CD4-positive, alpha-beta T cell treated with Interleukin-12 subunit alpha and Interleukin-12 subunit beta, for 1 hour (primary cell): ENCODE measurements at regions not wholly inside any gene's neighbourhood (a gene's known extent, or its start where the extent isn't known, plus 50 kb on each side); places are given as distances from the start of the nearest gene placed in this dataset.
"Not testable (repeated sequence)": the region's sequence is repeated elsewhere in the genome, so short reads cannot be mapped to it uniquely, and the experiment has no call there.

Source experiments
- DNase-seq: peaks from one replicate; pipeline ENCODE4 v3.0.0-alpha.2; 2020

- no peak for DNase-seq
These were observed 335.7 kb upstream of the SNX7 start for GRCh38 chr1:98325646-98326440.

GRCh38 chr1:98323906-98324358 lies 337.6 kb upstream of the SNX7 start:
- DNase-seq: peak; percentile 37

- no peak for DNase-seq
These were observed 338.1 kb upstream of the SNX7 start for GRCh38 chr1:98323388-98323787.

- no peak for DNase-seq
These were observed 338.6 kb upstream of the SNX7 start for GRCh38 chr1:98322966-98323365.

GRCh38 chr1:98322086-98322485 lies 339.4 kb upstream of the SNX7 start:
- no peak for DNase-seq

- no peak for DNase-seq
These were observed 340.3 kb upstream of the SNX7 start for GRCh38 chr1:98321191-98321590.

GRCh38 chr1:98316286-98316905 lies 345.1 kb upstream of the SNX7 start:
- DNase-seq: no peak

- DNase-seq: no peak
These were observed 346.2 kb upstream of the SNX7 start for GRCh38 chr1:98315309-98315708.

- DNase-seq: no peak
These were observed 346.9 kb upstream of the SNX7 start for GRCh38 chr1:98314601-98315000.

- DNase-seq: peak; percentile 2
These were observed 354.9 kb upstream of the SNX7 start for GRCh38 chr1:98306517-98307089.

- DNase-seq: no peak
These were observed 356.2 kb upstream of the SNX7 start for GRCh38 chr1:98305362-98305761.

GRCh38 chr1:98304888-98305287 lies 356.6 kb upstream of the SNX7 start:
- DNase-seq: no peak

- no peak for DNase-seq
These were observed 361.7 kb upstream of the SNX7 start for GRCh38 chr1:98299861-98300260.

GRCh38 chr1:98299313-98299712 lies 362.2 kb upstream of the SNX7 start:
- no peak for DNase-seq

GRCh38 chr1:98298319-98298718 lies 363.2 kb upstream of the SNX7 start:
- no peak for DNase-seq

GRCh38 chr1:98296681-98297080 lies 364.8 kb upstream of the SNX7 start:
- no peak for DNase-seq

- no peak for DNase-seq
These were observed 367.4 kb upstream of the SNX7 start for GRCh38 chr1:98294127-98294526.

GRCh38 chr1:98292994-98293393 lies 368.5 kb upstream of the SNX7 start:
- DNase-seq: no peak

GRCh38 chr1:98289311-98289710 lies 368.5 kb upstream of the DPYD start:
- no peak for DNase-seq

- no peak for DNase-seq
These were observed 367.7 kb upstream of the DPYD start for GRCh38 chr1:98288494-98288893.

- DNase-seq: no peak
These were observed 366.8 kb upstream of the DPYD start for GRCh38 chr1:98287626-98288025.

GRCh38 chr1:98286656-98287055 lies 365.8 kb upstream of the DPYD start:
- no peak for DNase-seq

- not testable (repeated sequence) for DNase-seq
These were observed 364.5 kb upstream of the DPYD start for GRCh38 chr1:98285286-98285685.

GRCh38 chr1:98280049-98280448 lies 359.2 kb upstream of the DPYD start:
- no peak for DNase-seq
